ENCODE measurements at regions not wholly inside any gene's neighbourhood (a gene's known extent, or its start where the extent isn't known, plus 50 kb on each side); places are given as distances from the start of the nearest gene placed in this dataset.

GRCh38 chr5:117691081-117691870, 1116.7 kb upstream of the SEMA6A start:
- H4K20me1 ChIP-seq (ENCODE audit: insufficient read depth): no peaks in the 10 kb centered on the region
- H3F3A ChIP-seq (ENCODE audit: insufficient read depth, low read length, poor library complexity, severe bottlenecking): no peaks in the 10 kb centered on the region
- no peaks in the 10 kb centered on the region for H3K27me3 ChIP-seq (ENCODE audit: insufficient read depth, low read depth, low read length)
- no peak overlapping the region for H2AFZ ChIP-seq (ENCODE audit: low read depth, low read length)
- H3K4me3 ChIP-seq (ENCODE audit: low read length): no peak overlapping the region
- H3K9me3 ChIP-seq (ENCODE audit: low read length): no peaks in the 10 kb centered on the region
- H3K9me2 ChIP-seq (ENCODE audit: insufficient read depth, low read length): no peaks in the 10 kb centered on the region
- TF ChIP-seq RAD21 (conservative IDR thresholded peaks at IDR 0.05) (no peak), EZH2 (IDR thresholded peaks at IDR 0.05; ENCODE audit: borderline replicate concordance, insufficient read depth, low read length, poor library complexity, severe bottlenecking) (no peak), SMC3 (conservative IDR thresholded peaks at IDR 0.05; ENCODE audit: poor library complexity) (no peak), MXI1 (conservative IDR thresholded peaks at IDR 0.05; ENCODE audit: poor library complexity, severe bottlenecking) (no peak), TAF1 (IDR thresholded peaks at IDR 0.05; ENCODE audit: low read depth) (no peak), REST (IDR thresholded peaks at IDR 0.05; ENCODE audit: borderline replicate concordance) (no peak), EP300 (conservative IDR thresholded peaks at IDR 0.05; ENCODE audit: poor library complexity, severe bottlenecking) (no peak), POLR2AphosphoS5 (IDR thresholded peaks at IDR 0.05) (no peak)
- TF ChIP-seq, protein P1, sequence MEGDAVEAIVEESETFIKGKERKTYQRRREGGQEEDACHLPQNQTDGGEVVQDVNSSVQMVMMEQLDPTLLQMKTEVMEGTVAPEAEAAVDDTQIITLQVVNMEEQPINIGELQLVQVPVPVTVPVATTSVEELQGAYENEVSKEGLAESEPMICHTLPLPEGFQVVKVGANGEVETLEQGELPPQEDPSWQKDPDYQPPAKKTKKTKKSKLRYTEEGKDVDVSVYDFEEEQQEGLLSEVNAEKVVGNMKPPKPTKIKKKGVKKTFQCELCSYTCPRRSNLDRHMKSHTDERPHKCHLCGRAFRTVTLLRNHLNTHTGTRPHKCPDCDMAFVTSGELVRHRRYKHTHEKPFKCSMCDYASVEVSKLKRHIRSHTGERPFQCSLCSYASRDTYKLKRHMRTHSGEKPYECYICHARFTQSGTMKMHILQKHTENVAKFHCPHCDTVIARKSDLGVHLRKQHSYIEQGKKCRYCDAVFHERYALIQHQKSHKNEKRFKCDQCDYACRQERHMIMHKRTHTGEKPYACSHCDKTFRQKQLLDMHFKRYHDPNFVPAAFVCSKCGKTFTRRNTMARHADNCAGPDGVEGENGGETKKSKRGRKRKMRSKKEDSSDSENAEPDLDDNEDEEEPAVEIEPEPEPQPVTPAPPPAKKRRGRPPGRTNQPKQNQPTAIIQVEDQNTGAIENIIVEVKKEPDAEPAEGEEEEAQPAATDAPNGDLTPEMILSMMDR (IDR thresholded peaks at IDR 0.05; ENCODE audit: poor library complexity, severe bottlenecking): no peak
- H3K4me2 ChIP-seq (ENCODE audit: low read length): no peak overlapping the region
- H3K79me2 ChIP-seq (replicated peaks; ENCODE audit: insufficient read depth, low read length): no peaks in the 10 kb centered on the region
- no peaks in the 10 kb centered on the region for H3K36me3 ChIP-seq (ENCODE audit: insufficient read depth, low read length)
- H3K27ac ChIP-seq (ENCODE audit: low read length): no peak overlapping the region
- no peak overlapping the region for H3K9ac ChIP-seq (ENCODE audit: low read length)

DNA sequence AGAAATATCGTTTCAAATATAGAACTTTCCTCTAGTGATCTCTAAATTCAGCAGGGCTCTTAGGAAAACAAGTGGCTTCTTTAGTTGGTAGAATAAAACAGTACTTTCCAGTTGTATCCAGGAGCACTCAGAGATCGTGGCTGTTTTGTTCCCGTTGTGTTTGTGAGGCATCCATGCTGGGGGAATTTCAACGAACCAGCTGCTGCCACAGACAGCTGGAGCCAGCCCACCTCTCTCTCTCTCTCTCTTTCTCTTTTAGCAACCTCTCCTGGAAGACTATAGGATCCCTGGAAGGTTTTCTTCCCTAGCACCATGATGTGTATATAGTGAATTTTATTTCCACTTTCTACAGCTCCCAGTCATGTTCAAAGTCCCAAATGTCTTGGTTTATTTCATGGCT, 1116.0 kb upstream of the SEMA6A start:
- Histone ChIP-seq H3F3A (ENCODE audit: insufficient read depth, low read length, poor library complexity, severe bottlenecking) (no peaks in the 10 kb centered on the region), H3K79me2 (replicated peaks; ENCODE audit: insufficient read depth, low read length) (no peaks in the 10 kb centered on the region), H3K9ac (ENCODE audit: low read length) (no peak overlapping the region), H3K27me3 (ENCODE audit: insufficient read depth, low read depth, low read length) (no peaks in the 10 kb centered on the region), H2AFZ (ENCODE audit: low read depth, low read length) (no peak overlapping the region), H3K27ac (ENCODE audit: low read length) (no peak overlapping the region), H3K4me3 (ENCODE audit: low read length) (no peak overlapping the region), H3K9me2 (ENCODE audit: insufficient read depth, low read length) (no peaks in the 10 kb centered on the region), H3K9me3 (ENCODE audit: low read length) (no peaks in the 10 kb centered on the region), H3K36me3 (ENCODE audit: insufficient read depth, low read length) (no peaks in the 10 kb centered on the region), H3K4me2 (ENCODE audit: low read length) (no peak overlapping the region), H4K20me1 (ENCODE audit: insufficient read depth) (no peaks in the 10 kb centered on the region)
- TF ChIP-seq EZH2 (IDR thresholded peaks at IDR 0.05; ENCODE audit: borderline replicate concordance, insufficient read depth, low read length, poor library complexity, severe bottlenecking) (no peak), POLR2AphosphoS5 (IDR thresholded peaks at IDR 0.05) (no peak), TAF1 (IDR thresholded peaks at IDR 0.05; ENCODE audit: low read depth) (no peak)
